NOMO-1 (cell line): ENCODE measurements at regions not wholly inside any gene's neighbourhood (a gene's known extent, or its start where the extent isn't known, plus 50 kb on each side); places are given as distances from the start of the nearest gene placed in this dataset.
"Not testable (repeated sequence)": the region's sequence is repeated elsewhere in the genome, so short reads cannot be mapped to it uniquely, and the experiment has no call there.

Experiments
- DNase-seq, 2 experiments: peaks; one replicate each; lab custom pipeline; 2025; ENCODE audit not compliant: unreplicated experiment in 2 of 2; lab: John Stamatoyannopoulos, UW

DNA sequence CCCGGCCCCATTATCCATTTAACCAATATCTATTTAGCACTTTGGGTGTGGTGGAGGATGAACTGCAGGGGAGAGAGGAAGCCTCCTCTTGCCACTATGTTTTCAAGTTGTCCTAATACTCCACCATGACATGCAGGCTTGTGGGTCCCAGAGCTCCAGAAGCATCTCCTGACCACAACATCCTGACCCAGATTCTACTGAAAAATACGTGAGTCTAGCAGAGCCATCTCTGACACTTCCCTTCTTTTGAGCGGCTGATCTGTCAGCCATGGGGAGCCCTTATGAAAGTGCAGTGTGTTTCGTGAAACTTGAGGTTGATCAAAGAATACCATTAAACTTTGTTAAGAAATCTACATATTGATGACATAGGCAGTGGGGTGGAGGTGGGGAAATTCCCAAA is 126.6 kb downstream of the UNC93B1 start:
- DNase-seq: not testable (repeated sequence)

DNA sequence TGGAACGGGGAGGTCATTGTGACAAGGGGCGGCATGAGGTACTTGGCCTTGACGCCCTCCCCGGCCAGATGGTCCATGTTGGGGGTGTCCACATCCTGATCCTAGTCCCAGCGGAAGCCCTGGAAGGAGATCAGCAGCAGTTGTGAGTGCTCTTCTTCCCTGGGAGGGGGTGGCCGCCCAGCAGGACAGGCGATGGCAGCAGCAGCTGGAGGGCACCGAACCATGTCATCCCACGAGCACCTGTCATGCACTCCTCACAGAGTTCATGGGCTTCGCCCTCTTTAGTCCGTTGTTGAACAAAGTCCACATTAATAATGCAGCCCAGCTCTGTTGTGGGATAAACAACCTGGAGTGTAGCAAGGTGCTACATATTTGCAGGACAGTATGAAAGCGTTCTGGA is 130.7 kb downstream of the UNC93B1 start:
- DNase-seq: not testable (repeated sequence)

DNA sequence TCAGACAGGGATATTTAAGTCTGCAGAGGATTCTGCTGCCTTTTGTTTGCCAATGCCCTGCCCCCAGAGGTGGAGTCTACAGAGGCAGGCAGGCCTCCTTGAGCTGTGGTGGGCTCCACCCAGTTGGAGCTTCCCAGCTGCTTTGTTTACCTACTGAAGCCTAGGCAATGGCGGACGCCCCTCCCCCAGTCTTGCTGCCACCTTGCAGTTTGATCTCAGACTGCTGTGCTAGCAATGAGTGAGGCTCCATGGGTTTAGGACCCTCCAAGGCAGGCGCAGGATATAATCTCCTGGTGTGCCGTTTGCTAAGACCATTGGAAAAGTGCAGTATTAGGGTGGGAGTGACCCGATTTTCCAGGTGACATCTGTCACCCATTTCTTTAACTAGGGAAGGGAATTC is 132.7 kb downstream of the UNC93B1 start:
- not testable (repeated sequence) for DNase-seq

DNA sequence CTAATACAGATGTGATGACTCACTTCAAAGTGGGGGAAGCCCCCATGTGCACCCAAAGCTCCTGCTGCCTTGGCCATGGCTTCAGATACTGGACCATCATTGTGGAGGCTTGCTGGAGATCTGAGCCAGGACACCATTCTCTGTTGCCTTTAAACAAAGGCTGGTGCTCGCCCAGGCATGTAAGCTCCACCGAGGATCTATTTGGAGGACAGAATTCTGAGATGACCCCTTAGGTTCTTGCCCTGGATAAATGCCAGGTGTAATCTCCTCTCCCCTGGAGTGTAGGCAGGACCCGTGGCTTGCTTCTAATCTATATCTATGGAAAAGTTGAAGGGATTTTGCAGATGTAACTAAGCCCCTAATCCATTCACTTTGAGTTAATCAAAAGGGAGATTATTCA is 141.0 kb downstream of the UNC93B1 start:
- not testable (repeated sequence) for DNase-seq

DNA sequence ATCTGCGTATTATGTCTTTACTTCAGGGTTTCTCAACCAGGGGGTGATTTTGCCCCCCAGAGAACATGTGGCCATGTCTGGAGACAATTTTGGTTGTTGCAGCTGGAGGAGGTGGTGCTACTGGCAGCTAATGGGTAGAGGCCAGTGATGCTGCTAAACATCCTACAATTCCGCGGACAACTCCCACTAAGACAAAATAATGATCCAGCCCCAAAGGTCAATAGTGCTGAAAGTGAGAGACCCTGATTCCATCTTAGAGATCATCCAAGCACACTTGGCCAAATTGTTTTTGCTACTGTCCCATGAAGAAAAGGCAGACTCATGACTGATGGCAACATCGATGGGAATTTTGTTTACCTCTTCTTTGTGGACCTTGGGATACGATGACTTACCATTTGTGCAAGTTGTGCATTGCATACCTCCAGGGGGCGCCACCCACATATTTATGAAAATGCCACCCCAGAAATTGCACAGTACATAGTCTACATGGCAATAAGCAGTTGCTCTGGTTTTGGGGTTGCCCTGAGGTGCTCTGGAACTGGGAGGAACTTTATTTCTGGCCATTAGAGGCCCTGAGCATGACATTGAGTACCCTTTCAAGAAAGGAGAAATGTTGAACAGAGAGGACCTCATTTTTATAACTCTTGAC is 144.3 kb downstream of the UNC93B1 start:
- DNase-seq: peak; percentile 2 to 14

DNA sequence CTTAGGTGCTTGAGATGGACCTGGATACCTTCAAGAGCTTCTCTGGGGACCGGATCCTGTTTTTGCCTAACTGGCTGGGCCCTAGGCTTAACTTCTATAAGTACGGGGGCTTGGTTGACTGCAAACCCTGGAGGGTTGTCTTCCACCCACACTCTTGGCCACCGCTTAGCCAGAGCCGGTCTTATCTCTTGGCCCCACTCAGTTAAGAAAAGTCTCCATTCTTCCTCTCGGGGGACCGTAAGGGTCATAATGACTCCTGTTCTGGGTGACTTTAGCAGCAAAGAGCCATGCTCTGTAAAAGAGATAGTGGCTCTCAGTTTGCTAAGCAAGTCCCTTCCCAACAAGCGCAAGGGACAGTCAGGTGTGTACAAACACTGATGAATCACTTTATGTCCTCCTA is 153.2 kb downstream of the UNC93B1 start:
- DNase-seq: not testable (repeated sequence)

DNA sequence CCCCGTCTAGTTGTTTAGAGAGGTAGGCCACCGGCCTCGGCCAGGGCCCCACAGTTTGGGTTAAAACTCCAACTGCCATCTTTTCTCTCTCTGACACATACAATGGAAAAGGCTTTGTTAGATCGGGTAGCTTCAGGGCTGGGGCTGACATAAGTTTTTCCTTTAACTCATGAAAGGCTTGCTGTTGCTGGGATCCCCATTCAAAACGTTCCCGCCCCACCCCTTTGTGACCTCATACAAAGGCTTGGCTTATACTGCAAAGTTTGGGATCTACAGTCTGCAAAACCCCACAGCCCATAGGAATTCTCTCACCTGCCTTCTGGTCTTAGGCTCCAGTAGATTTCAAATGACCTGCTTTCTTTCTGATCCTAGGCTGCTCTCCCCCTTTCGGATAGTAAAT is 154.1 kb downstream of the UNC93B1 start:
- not testable (repeated sequence) for DNase-seq

DNA sequence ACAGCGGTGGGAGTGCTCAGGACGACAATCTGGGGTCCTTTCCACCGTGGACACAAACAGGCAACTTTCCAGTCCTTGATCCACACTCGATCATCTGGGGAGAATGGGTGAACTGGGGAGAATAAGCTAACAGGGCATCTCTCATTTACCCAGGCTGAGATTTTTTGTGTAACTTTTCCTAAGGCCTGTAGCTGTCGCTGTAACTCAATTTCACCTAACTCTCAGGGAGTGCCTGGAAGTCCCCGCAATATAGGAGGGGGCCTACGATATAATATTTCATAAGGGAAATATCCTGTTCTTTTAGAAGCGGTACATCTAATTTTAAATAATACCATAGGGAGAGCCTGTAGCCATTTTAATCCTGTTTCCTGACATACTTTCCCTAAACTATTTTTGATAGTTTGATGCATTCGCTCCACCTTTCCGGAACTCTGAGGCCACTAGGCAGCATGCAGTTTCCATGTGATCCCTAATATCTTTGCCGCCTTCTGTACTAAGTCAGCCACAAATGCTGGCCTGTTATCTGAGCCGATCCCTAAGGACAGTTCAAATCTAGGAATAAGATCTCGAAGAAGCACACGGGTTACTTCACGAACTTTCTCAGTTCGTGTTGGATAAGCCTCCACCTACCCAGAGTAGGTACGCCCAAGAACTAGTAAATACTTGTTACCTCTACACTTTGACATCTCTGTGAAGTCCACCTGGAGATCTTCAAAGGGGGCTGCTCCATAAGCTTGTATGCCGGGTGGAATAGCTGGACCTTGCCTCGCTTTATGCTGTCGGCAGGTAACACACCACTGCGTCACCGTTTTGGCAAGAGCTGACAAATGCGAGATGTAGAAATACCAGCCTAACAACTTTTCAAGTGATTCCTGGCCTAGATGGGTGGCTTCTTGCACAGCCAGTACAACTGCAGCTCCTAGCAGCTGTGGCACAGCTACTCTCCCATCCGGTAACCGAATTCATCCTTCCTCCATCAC is 155.7 kb downstream of the UNC93B1 start:
- DNase-seq: not testable (repeated sequence)

DNA sequence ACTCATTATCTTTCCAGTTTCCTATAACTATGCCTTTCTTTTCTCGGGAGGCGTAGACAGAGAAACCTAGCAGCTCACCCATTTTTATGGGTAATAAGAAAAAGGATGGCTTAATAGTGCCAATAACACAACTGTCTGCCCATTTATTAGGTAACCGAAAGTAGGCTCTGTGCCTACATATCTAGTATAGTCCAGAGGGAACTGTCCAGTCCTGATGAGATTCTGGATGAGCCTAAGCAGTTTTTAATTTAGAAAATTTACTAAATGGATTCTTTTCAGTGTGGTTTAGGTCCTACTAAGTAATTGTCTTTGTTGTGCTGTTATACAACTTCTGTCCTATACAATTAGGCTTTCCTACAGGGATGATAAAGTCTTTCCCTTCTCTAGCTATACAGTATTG is 157.6 kb downstream of the UNC93B1 start:
- not testable (repeated sequence) for DNase-seq

DNA sequence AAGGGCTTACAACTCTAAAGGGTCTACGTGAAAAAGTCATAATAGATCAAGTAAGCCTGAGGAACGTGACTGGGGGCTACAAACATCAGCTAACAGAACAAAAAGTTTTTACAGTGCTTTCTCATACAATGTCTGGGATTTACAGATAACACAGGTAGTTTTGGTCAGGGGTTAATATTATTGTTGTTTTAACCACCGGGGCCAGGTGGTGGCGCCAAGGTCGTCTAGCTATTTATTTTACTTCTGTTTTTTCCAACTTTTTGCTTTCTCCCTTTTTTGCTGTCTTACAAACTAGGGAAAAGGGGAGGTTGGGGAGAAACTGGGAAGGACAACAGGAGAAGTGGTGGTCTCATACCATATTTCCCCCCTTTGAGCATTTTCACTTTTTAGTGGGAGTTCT is 158.6 kb downstream of the UNC93B1 start:
- not testable (repeated sequence) for DNase-seq

DNA sequence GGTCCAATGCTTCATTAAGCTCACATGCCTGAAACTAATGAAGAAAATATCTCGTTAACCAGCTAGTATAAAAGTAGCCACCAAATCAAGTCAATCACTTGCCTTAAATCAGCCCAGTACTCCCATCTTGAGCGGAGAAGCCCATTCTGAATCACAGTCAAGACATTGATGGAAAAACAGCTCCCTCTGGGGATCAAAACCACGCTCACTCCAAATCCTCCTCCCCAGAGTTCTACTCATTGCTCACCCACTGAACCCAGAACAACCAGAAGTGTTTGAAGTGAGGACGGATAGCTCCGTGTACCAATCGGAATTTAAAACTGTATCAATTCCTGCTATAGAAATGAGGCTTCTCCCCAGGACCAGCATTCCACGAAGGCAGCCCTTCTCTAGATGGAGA is 163.3 kb downstream of the UNC93B1 start:
- DNase-seq: not testable (repeated sequence)

DNA sequence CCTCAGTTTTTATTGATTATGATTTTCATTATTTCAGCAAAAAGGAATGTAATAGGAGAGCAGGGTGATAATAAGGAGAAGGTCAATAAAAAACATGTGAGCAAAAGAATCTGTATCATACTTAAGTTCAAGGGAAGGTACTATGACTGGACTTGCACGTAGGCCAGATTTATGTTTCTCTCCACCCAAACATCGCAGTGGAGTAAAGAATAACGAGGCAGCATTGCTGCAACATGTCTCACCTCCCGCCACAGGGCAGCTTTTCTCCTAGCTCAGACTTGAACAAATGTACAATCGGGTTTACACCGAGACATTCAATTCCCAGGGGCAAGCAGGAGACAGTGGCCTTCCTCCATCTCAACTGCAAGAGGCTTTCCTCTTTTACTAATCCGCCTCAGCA is 155.7 kb upstream of the ALDH3B2 start:
- not testable (repeated sequence) for DNase-seq

DNA sequence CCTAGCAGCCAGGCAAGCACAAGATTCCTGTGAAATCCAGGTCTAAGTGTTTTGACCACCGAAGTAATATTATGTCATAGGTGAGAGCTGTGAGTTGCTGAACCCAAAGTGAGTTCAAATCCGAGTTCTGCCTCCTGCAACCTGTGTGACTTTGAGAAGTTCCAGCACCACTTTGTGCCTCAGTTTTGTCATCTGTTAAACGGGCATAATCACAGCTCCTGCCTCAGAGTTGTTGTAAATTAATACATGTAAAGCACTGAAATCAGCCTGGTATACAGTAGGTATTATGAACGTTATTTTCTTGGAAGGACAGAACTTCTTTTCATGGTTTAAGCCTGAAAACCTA is 152.5 kb upstream of the ALDH3B2 start:
- not testable (repeated sequence) for DNase-seq

DNA sequence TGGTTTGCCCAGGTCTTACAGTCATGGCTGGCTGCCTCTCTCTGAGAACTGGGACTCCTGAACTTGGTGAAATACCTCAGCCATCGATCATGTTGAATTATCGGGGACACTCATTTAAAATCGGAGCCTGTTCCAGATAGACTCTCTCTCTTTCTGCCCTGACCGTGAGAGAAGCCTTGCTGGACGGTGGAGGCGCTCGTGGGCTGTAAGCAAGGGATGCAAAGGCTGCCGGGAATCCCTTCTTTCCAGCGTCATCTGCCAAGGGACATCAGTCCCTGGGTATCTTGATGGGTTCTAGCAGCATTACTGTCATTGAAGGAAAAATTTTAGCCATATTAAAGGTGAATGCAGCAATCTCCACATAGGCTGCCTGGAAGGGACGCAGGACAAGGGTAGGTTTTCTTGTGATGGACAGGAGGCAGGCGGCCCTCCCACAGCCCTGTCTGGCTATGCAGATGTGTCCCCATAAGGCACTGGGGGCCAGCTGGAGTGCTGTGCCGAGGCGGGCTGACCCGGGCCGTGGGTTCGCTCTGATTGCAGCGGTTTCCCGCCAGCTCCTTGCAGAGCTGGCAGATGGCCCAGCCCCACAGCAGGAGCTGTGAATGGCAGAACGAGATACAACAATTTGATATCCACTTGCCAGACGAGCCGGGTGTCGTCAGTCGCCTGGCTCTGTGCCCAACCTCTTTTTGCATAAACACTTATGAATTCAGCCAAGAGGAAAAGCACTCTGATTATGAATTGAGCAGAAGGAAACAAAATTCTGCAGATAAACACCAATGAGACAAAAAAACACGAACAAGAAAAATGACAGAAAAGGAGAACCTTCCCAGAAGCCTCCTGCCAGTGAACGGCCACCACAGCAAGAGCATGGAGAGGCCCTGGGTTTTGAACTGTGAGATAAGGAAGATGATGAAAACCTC is 151.9 kb upstream of the ALDH3B2 start:
- not testable (repeated sequence) for DNase-seq

DNA sequence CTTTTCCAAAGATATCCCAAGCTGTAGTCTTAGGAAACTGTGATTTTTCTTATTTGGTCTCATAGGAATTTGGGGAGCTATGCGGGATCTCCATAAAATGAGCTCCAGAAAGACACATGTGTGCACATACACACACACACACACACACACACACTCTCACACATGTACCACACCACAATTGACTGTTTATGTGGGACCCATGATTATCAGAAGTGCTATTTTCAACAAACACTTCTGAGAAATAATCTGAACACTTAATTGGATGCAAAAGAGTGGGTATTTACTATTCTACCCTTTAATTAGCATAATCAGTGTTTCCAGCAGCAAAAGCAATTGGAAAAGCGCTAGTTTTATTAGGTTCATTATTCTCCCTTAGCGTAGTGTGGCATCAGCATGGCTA is 150.4 kb upstream of the ALDH3B2 start:
- not testable (repeated sequence) for DNase-seq

DNA sequence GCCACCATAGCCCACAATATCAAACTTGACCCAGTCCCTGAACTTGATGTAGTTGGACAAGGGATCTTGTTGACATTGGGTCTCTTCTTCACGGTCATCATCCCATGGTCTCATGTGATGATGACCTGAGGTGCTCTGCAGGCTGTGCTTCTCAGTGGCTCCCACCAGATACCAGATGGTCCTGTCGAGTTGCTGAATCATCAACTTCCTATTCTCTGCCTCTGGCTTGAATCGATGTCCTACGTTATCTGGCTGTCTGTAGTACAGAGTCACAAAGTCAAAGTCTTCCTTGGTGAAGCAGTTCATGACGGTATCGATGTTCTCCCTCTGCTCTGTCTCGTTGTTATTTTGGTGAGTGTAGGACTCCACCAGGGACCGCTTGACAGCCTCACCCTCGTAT is 145.7 kb upstream of the ALDH3B2 start:
- DNase-seq: no peak

DNA sequence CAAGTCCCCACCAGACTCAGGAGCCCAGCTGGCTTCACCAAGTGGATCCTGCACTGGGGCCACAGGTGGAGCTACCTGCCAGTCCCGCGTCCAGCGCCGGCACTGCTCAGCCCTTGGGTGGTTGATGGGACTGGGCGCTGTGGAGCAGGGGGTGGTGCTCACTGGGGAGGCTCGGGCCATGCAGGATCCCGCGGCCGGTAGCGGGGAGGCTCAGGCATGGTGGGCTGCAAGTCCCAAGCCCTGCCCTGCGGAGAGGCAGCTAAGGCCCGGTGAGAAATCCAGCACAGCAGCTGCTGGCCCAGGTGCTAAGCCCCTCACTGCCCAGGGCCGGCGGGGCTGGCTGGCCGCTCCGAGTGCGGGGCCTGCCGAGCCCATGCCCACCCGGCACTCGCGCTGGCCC is 143.1 kb upstream of the ALDH3B2 start:
- not testable (repeated sequence) for DNase-seq

DNA sequence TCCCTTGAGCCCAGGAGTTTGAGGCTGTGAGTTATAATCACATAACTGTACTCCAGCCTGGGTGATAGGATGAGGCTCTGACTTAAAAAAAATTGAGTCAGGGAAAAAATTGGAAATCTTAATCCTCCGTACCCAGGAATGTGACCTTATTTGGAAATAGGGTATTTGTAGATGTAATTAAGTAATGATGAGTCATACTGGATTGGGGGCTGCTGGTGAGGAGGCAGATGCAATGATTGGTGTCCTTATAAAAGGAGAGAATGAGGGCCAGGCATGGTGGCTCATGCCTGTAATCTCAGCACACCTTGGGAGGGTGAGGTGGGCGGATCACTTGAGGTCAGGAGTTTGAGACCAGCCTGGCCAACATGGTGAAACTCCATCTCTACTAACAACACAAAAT is 134.9 kb upstream of the ALDH3B2 start:
- not testable (repeated sequence) for DNase-seq

DNA sequence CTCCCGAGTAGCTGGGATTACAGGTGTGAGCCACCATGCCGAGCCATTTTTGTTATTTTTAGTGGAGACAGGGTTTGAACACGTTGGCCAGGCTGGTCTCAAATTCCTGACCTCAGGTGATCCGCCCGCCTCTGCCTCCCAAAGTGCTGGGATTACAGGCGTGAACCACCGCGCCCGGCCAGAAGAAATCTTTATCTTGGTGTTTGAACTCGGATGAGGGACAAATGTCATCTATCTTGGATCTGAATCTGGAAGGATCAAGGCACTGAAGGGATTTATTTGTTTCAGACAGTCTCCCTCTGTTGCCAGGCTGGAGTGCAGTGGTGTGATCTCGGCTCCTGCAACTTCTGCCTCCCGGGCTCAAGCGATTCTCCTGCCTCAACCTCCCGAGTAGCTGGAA is 133.5 kb upstream of the ALDH3B2 start:
- not testable (repeated sequence) for DNase-seq

DNA sequence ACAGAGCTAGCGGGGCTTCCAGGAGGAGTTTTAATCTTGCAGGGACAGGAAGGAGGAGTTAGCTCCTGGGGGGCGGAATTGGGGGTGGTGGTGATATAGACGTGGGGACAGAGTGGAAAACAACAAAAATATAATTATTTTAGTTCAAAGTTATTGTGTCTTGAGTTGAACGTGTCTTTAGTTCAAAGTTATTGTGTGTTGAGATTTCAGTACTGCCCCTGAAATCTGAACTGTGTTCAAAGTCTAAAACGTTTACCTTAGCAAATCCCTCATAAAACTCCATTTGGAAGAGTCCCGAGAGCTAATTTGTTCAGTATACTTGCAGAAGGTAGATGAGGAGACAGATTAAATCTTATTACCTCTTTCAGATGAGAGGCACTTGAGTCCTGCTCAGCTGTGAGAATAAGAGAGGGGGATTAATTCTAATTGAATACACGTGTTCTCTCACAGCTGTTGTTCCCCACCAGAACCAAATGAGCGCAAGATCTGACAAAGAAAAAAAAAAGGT is 132.4 kb upstream of the ALDH3B2 start:
- not testable (repeated sequence) for DNase-seq

DNA sequence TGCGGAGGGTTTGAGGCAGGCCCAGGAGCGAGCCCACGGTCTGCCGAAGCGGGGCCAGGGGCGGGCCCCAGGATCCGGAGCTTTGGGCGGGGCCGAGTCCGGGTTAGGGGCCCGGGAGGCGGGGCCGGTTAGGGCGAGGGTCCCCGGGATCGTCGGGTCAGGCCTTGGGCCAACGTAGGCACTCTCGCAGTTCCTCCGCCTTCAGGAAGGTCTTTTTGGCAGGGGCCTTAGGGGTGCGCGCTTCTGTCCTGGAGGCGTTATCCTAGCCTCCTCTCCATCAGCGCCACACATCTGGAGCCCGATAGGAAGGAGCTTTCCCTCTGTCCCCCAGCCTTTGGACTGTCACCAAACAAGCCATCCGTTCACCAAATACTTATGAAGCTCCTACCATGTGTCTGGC is 131.8 kb upstream of the ALDH3B2 start:
- DNase-seq: not testable (repeated sequence)
